Endothelial cell of umbilical vein (primary cell): ENCODE measurements at regions not wholly inside any gene's neighbourhood (a gene's known extent, or its start where the extent isn't known, plus 50 kb on each side); places are given as distances from the start of the nearest gene placed in this dataset.
"Not testable (repeated sequence)": the region's sequence is repeated elsewhere in the genome, so short reads cannot be mapped to it uniquely, and the experiment has no call there.

Experiments used
- BruUV-seq: library from RNA; stranded (reverse); fragments of 400-500 nt; replicated peaks from 2 replicates; lab custom pipeline; 2021; lab: Mats Ljungman, UMichigan
- CTCF ChIA-PET: fragments of 300-600, 350-600 bp; sonication (Branson Sonifier 250); formaldehyde crosslinking; loops from one replicate; lab custom pipeline; 2021; ENCODE audit warnings: antibody characterized with exemption, inconsistent platforms; lab: Charles Lee
- POLR2A ChIA-PET: fragments of 300-600, 350-600 bp; sonication (Branson Sonifier 250); formaldehyde crosslinking; loops from one replicate; lab custom pipeline; 2021; ENCODE audit warnings: antibody characterized with exemption, inconsistent platforms; lab: Charles Lee
- DNase-seq: peaks from one replicate; pipeline ENCODE4 v3.0.0-alpha.2; 2011; ENCODE audit warnings: low read depth, low spot score
- FAIRE-seq: peaks from 2 replicates; lab custom pipeline; 2011; peaks lifted over from hg19 to GRCh38; lab: Jason Lieb, UNC
- H2AFZ ChIP-seq: 2 replicates; pipeline ENCODE4 v1.6.0; 2012; ENCODE audit warnings: low read depth, low read length, control low read depth, inconsistent platforms
- H3K27ac ChIP-seq: 2 replicates; pipeline ENCODE4 v1.5.1; 2011; ENCODE audit warnings: low read depth, mild to moderate bottlenecking, control low read depth, low read length, moderate library complexity; ENCODE audit not compliant: insufficient read depth
- H3K27me3 ChIP-seq, 2 experiments: 2 replicates each; pipeline versions ENCODE4 v1.6.0 to v1.6.1; 2011; ENCODE audit warnings: low read length in 2 of 2, mixed read lengths in 1 of 2; ENCODE audit not compliant: control insufficient read depth in 2 of 2, insufficient read depth in 2 of 2
- H3K36me3 ChIP-seq, 2 experiments: 2 replicates in 1 of 2; 3 replicates in 1 of 2; pipeline ENCODE4 v1.5.1; 2011; ENCODE audit warnings: low read length in 2 of 2, mild to moderate bottlenecking in 1 of 2, moderate library complexity in 1 of 2; ENCODE audit not compliant: control insufficient read depth in 2 of 2, insufficient read depth in 2 of 2; ENCODE audit errors: extremely low read depth in 1 of 2
- H3K4me1 ChIP-seq: 3 replicates; pipeline ENCODE4 v1.5.1; 2011; ENCODE audit warnings: mild to moderate bottlenecking, low read length; ENCODE audit not compliant: control insufficient read depth, insufficient read depth; ENCODE audit errors: extremely low read depth
- H3K4me2 ChIP-seq: 2 replicates; pipeline ENCODE4 v1.6.1; 2011; ENCODE audit warnings: low read length, control low read depth, mixed read lengths; ENCODE audit not compliant: insufficient read depth
- H3K4me3 ChIP-seq, 3 experiments: fragments of 200-600 bp in 1 of 3; sonication (generic), shearing (Covaris generic) in 1 of 3; replicated peaks in 1 of 3; 2 replicates each; pipeline ENCODE4 v1.5.1; 2011 to 2016; ENCODE audit warnings: control low read depth in 3 of 3, low read length in 3 of 3, mild to moderate bottlenecking in 2 of 3, inconsistent platforms in 1 of 3, low read depth in 1 of 3, moderate library complexity in 1 of 3; ENCODE audit not compliant: insufficient read depth in 1 of 3
- H3K79me2 ChIP-seq: 2 replicates; pipeline ENCODE4 v1.6.0; 2012; ENCODE audit warnings: low read length, inconsistent platforms; ENCODE audit not compliant: control insufficient read depth, insufficient read depth
- H3K9ac ChIP-seq: replicated peaks from 2 replicates; pipeline ENCODE3; 2011; ENCODE audit warnings: low read length, control low read depth; ENCODE audit not compliant: insufficient read depth; ENCODE audit errors: extremely low read depth
- H3K9me1 ChIP-seq: replicated peaks from 3 replicates; pipeline ENCODE4 v1.6.0; 2011; ENCODE audit warnings: mild to moderate bottlenecking, low read length; ENCODE audit not compliant: control insufficient read depth, insufficient read depth; ENCODE audit errors: extremely low read depth
- H3K9me3 ChIP-seq: replicated peaks from 2 replicates; pipeline ENCODE4 v1.5.1; 2012; ENCODE audit warnings: low read length, inconsistent platforms; ENCODE audit not compliant: control insufficient read depth, insufficient read depth
- H4K20me1 ChIP-seq: replicated peaks from 2 replicates; pipeline ENCODE3; 2011; ENCODE audit warnings: mild to moderate bottlenecking, low read length; ENCODE audit not compliant: control insufficient read depth, insufficient read depth; ENCODE audit errors: extremely low read depth
- dilution Hi-C: fragments of 300-500 bp; cut with MboI; formaldehyde crosslinking; loops from one replicate; pipeline ENCODE4 v1.15.0; 2019; ENCODE audit warnings: low sequenced_read_pairs; ENCODE audit not compliant: extremely low pct_ligation_motif_present
- intact Hi-C: fragments of 100-400 bp; cut with micrococcal nuclease; formaldehyde crosslinking; loops from one replicate; pipeline ENCODE4 v1.10.0; 2022

DNA sequence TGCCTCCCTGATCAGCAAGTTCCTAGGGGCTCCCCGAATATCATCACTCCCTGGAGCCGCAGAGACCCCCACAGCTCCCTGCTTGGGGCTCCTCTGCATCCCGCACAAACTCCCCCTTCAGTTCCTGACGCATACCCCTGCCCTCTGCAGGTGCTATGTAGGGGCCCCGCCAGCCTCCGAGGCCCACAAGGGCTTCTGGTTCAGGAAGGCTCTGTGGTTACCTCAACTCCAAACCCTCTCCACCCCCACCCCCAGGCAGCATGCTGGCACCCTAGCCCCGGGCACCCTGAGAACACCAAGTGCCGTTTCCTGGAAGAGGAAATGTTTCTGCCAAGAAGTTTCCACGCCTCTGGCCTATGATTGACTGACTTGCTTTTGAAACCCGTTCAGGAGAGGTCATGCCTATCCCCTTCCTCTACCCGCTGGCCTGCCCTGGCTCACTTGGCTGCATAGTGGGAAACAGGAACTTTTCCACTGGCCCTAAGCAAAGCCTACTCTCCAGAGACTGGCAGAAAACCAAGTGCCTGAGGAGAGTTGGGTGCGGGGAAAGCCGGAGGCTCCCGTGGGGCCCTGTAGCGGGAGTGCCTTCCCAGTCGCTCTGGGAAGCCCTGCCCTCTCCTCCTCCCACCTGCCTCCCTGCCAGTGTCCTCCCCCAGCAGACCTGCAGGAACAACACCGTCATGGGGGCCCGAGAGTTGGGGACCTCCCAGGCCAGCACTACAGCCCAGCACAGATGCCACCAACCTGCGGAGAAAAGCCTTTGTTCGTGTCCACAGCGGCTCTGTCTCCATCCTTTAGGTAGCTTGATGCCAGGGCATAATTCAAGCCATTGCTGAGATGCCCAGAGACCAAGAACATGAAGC lies 4084.2 kb upstream of the TPTE start:
- CTCF ChIA-PET, H3K9me3 ChIP-seq, intact Hi-C loops, H3K4me2 ChIP-seq, H3K9me1 ChIP-seq, H4K20me1 ChIP-seq, H3K4me3 ChIP-seq, H3K9ac ChIP-seq, H3K36me3 ChIP-seq, dilution Hi-C loops, H3K79me2 ChIP-seq, FAIRE-seq, POLR2A ChIA-PET, H3K4me1 ChIP-seq, H3K27me3 ChIP-seq, H2AFZ ChIP-seq, BruUV-seq, H3K27ac ChIP-seq: not testable (repeated sequence)
- DNase-seq, result peak; percentile 1

DNA sequence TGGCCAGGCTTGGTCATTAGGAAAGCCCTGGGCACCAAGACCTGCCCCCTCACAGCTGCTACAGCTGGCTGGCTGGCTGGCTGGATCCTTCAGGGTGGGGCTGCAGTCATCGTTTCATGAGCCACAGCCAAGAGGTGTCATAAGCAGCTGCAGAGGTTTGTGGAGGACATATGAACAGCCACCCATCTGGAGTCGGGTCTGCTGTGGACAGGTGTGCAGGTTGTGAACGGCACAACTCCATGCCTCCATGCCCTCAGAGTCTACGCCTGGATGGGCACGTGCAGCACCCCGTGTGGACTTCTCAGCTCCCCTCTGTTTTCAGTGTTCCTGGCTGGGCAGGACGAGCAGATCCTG lies 4083.6 kb upstream of the TPTE start:
- CTCF ChIA-PET, H3K36me3 ChIP-seq, H3K79me2 ChIP-seq, H3K9me1 ChIP-seq, dilution Hi-C loops, H3K4me2 ChIP-seq, FAIRE-seq, H3K27me3 ChIP-seq, H2AFZ ChIP-seq, H3K4me3 ChIP-seq, intact Hi-C loops, H3K9me3 ChIP-seq, H4K20me1 ChIP-seq, BruUV-seq, H3K9ac ChIP-seq, H3K4me1 ChIP-seq, DNase-seq, H3K27ac ChIP-seq, POLR2A ChIA-PET: not testable (repeated sequence)

DNA sequence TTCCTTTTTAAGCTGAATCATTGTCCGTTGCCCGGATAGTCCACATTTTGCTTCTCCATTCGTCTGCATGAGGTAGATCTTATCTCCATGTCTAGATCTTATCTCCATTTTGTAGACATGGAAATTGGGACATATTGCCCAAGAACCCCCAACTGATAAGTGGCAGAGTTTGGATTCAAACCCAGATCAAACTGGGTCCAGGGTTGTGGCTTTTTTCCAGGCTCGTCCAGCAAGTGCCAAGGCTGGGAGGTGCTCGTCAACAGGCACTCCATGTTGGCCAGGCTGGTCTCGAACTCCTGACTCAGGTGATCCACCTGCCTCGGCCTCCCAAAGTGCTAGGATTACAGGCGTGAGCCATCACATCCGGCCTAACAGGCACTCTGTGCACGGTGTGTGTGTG lies 4082.3 kb upstream of the TPTE start:
- FAIRE-seq, H3K27ac ChIP-seq, H3K79me2 ChIP-seq, CTCF ChIA-PET, H3K9ac ChIP-seq, H4K20me1 ChIP-seq, H3K9me1 ChIP-seq, H3K4me3 ChIP-seq, POLR2A ChIA-PET, H3K9me3 ChIP-seq, H3K4me1 ChIP-seq, BruUV-seq, dilution Hi-C loops, H3K4me2 ChIP-seq, H3K36me3 ChIP-seq, intact Hi-C loops, H2AFZ ChIP-seq, DNase-seq, H3K27me3 ChIP-seq: not testable (repeated sequence)

DNA sequence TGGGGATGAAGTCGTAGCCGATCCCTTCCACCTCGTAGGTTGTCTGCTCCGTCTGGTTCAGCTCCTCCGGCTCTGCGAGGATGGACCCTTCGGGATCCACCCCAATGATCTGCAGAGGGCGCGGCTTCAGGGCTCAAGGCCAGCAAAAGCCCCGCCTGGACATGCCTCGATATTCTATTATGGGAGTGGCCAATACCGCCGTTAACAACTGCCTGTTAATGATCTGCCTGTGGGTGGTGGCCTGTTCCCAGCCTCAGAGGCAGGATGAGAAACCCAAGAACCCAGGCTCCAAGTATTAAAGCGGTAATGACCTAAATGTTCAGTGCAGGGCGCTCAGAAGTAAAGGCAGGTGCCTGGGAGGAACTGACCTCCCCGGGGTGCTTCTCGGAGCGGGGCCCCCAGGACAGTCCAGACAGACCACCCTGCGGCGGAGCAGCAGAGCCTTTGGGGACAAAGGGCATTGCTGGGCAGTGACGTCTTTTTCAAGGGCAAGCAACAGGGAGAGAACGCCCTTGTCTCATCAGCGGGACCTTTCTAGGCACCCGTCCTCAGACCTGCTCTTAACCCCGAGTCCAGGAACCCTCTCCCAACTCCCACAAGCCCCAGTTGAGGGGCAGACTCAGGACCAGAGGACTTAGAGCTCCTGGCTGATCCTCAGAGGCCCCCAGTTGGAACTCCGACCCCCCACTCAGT lies 4066.6 kb upstream of the TPTE start:
- H3K79me2 ChIP-seq, H3K9me3 ChIP-seq, H3K9me1 ChIP-seq, POLR2A ChIA-PET, CTCF ChIA-PET, H3K27me3 ChIP-seq, H4K20me1 ChIP-seq, H3K4me1 ChIP-seq, intact Hi-C loops, BruUV-seq, H3K4me2 ChIP-seq, DNase-seq, FAIRE-seq, H3K36me3 ChIP-seq, H3K27ac ChIP-seq, H2AFZ ChIP-seq, H3K9ac ChIP-seq, H3K4me3 ChIP-seq, dilution Hi-C loops: not testable (repeated sequence)
